GM18511 (cell line): ENCODE measurements at regions not wholly inside any gene's neighbourhood (a gene's known extent, or its start where the extent isn't known, plus 50 kb on each side); places are given as distances from the start of the nearest gene placed in this dataset.

Experiments
- ATAC-seq: cut with Tn5 transposase; IDR thresholded peaks from one replicate; pipeline ENCODE4 v1.9.1; 2021; ENCODE audit warnings: mild to moderate bottlenecking, moderate library complexity; ENCODE audit not compliant: unreplicated experiment

DNA sequence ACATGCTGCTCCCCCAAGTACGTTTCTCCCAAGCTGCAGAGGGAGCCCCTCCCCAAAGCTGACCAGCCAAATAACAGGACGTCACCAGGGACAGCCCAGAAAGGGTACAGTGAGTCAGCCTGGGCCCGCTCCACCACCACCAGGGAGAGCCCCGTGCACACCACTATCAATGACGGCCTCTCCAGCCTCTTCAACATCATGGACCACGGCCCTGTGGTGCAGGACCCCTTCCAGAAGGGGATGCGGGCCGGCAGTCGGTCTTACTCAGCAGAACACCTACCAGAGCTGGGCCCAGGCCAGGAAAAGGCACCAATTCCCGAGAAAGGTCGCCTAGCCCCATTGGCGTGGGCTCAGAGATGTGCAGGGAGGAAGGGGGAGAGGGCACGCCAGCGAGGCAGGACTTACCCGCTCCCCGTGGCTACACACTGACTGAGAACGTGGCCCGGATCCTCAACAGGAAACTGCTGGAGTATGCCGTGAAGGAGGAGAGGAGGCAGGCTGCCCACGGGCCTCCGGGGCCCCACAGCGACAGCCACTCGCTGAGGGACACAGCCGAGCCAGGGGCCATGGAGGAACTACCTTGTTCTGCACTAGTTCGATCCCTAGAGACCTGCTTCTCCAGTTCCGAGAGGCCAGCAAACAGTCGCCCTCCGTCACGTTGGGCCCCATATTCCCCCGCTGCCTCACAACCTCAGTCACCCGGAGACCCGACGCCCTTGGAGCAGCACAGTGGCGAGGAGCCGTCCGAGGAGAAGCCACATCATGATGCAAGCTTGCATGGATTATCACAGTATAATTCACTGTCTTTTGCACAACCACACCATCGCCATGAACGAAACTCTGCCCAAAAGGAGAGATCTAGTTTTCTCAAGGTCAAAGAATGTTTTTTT lies 815.9 kb upstream of the KLHL1 start:
- no peak for ATAC-seq

DNA sequence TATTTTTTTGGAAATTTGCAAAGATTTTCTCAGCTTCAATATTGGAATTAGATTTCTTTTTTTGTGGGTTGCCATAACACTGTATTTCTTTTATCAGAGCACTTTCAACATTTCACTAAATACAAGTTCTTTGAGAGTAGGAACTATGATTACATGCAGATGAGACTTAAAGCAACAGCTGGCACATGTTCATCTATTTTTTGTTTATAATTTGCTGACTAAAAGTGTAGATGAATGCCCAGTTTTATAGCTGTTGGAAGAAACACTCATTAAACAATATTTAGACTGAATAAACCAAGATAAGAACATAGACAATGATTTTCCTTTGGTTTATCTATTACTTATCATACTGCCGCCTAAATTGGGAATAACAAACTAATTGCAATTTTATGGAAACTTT lies 803.0 kb upstream of the KLHL1 start:
- ATAC-seq, result no peak

DNA sequence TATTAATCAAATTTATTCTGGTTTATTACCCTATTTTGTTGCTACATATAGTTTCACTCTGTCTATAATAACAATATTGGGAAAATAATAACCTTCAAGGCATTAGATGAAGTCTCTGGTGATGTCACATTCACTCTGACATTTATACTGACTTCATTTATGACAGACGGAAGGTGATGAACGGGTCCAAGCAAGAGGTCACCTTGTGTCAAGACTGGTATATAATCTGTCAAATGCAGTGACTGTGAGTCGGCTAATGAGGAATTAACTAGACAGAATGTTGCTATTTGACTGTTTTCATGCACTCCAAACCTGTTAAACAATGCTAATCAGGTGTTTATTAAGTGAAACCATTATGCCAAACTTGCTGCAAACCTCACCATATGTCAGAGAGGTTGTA lies 800.5 kb upstream of the KLHL1 start:
- ATAC-seq, result no peak

DNA sequence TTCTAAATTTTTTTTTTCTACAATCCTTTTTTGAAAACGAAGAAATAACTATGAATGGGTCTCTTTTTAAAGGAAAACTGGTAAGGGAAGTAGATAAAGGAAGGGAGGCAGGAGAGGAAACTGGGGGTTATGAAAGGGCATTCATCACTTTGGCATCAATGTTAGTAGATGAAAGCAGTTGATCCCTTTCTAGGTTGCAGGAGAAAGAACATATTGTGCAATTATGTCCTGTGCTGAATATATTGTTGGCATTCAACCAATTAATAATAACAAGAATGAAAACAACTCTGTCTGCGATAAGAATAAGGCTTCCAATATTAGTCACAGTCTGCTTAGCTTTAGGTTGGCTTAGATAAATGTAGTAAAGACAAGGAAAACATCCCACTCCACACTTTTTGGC lies 796.8 kb upstream of the KLHL1 start:
- no peak for ATAC-seq

DNA sequence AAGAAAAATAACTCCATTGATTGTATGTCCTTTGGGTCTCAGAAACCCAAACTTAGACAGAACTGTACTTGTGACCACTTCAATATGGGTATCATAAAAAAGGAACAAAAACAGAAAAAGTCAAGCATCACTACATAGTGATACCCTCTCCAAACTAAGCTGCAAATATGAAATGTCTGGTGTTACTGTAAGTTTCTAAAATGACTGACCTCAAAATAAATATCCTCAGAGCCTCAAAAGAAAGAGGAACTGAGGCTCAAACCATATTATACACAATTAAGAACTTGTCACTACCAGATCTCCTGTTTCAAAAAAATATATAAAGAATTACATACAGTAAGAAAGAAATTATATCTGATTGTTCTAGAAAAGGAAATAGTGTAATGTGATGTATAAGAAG lies 787.9 kb upstream of the KLHL1 start:
- no peak for ATAC-seq

DNA sequence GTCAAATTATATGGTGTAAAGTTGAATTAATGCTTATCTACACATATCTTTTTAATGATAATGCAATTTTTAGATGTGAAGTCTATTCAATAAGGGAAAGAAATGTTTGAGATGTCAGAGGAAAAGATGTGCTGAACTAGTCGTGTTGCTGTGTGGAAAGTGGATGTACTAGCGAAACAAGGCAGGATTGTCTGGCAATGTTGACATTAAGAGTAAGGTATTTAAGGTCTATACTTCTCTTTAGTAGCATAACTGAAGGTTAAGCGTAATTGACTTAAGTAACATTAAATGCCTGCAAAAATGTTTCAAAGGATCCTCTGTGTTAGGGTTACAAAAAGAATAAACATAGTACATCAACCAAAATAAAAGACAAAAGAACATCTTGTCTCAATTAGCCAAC lies 787.3 kb upstream of the KLHL1 start:
- no peak for ATAC-seq

DNA sequence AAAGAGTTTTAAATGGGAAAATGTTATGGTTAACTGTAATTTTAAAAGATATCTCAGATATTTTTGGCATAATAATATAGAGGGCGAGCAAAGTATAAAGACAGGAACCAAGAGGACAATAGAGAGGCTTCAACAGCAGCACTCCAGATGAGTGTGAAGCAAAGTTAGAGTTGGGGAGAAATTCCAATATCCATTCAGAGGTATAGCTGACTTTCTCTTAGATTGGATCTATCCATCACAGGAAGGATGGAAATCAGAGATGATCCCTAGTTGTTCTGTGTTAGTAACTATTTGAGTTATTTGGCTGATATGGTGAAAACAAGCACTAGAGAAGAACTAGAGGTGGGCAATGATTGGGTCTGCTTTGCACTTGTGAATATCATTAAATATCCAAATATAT lies 786.0 kb upstream of the KLHL1 start:
- no peak for ATAC-seq

DNA sequence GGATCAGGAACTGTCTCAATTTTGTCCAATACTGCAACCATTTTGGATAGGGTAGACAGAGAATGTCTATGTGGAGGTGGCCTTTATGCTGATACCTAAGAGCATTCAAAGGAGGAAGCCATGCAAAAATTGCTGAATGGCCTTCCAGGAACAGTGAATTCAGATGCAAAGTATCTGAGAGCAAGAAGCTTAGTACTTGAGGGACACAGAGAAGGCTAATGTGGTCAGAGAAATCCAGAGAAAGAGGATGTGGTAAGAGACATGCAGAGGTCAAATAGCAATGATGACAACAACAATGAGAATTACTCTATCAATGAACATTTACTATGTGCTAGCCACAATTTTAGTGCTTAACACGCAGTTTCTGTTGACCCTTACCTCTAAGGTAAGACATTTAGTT lies 785.6 kb upstream of the KLHL1 start:
- no peak for ATAC-seq

DNA sequence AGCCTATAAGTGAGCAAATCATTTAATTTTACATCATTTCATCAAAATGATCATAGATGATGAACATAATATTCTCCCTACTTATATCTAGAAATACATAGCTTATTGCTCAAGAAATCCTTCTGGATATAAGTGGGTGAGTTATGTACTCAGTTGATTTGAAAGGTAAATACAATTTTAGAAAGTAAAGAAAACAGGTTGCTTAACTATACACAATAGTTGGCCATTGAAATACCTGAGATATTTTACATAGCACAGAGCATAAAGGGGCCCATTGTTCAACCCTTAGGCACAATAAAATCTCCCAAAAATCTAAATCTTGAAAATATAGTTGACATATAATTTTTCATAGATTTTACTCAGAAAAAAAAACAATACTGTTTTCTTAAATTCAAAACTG lies 782.0 kb upstream of the KLHL1 start:
- ATAC-seq, result no peak

DNA sequence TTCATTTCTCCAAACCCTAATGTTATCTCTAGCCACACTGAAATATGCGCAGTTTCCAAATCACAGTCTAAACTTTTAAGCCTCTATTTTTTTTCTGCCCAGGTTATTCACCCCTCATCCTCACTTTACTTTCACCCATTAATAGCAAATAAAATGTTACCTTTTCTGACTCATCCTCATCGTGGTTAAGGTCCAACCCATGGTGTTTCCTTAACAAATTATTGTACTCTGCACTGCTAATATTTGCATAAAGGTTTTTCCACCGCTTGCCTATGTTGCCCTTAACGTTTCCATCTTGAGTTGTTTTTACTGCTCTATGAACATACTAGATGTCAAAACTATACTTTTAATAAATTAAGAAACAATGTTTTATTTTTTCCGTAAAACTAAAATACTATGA lies 780.9 kb upstream of the KLHL1 start:
- ATAC-seq, result no peak

DNA sequence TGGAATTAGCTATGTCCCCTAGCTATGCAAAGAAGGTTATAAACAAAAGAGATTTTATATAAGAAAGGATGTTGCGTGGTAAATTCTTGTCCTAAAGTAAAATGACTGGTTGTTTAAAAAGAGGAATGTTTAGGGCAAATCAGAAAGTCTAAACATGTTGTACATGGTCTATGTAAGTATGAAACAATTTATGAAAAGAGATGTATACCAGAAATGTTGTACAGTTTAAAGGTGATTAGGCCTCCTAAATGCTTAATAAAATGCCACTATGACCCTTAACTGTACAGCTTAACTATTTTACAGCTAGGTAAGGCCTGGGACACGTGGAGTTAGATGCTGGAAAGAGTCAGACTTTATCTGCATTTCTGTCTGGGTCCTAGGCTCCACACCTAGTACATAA lies 775.9 kb upstream of the KLHL1 start:
- ATAC-seq, result no peak

DNA sequence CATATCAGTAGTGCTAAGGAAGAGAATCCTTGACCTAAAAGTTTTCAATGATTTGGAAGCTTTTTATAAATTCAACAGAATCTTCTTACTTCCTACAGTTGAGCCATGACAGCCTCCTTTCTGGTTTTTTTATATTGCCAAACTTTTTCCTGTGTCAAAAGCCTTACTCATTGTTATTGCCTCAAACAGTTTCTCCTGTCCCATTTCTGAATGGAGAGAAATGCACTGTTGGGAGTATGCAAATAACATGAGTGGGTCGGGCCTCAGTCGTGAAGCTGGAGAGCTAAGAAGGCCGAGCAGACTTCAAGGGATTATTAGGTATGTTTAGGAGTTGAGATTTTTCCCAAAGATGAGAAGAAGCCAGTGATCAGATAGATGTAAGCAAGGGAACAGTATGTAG lies 766.4 kb upstream of the KLHL1 start:
- no peak for ATAC-seq

DNA sequence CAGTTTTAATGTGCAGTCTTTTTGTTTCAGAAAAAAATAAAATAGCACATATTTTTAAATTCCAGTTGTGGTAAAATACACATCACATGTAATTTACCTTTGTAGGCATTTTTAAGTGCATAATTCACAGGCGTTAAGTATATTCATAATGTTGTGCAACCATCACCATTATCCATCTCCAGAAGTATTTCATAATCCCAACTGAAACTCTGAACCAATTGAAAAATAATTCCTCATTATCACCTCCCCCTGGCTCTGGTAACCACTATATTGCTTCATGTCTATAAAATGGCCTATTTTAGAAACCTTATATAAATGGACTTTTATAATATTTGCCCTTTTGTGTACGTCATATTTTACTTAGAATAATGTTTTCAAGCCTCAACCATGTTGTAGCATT lies 756.5 kb upstream of the KLHL1 start:
- no peak for ATAC-seq

DNA sequence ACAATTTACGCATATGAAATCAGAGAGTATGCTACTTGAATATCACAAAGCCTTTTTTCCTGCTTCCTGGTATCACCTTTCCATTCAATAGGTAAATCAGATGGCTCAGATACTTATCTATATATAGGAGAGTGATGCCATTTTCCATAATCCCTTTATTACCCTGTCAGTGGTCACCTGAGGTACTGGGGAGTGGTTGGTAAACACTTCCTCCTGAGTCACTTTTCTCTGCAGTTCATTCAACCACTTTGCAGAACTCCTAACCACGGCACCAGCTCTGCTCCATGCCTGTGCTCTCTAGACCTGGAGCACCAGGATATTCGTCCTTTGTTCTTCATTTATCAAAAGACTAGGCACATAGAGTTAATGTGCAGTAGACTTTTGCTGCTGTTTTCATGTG lies 748.5 kb upstream of the KLHL1 start:
- no peak for ATAC-seq

DNA sequence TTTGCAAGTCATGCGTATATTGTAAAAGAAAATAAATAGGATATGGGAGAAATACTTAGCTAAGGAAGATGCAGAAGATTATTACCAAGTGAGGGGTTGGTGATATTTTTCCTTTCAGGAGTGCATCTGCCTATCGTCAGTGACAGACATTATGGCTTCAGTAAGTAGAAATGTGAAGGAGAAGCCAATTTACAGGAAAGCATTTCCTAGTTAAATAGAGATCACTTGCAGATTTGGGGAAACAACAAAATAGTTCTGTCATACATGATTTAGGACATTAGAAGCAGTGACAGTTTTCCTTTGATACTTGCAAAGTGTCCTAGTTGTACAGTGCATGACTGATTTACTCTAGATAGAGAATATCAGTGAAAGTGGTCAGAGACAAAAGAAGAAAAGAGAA lies 747.8 kb upstream of the KLHL1 start:
- no peak for ATAC-seq

DNA sequence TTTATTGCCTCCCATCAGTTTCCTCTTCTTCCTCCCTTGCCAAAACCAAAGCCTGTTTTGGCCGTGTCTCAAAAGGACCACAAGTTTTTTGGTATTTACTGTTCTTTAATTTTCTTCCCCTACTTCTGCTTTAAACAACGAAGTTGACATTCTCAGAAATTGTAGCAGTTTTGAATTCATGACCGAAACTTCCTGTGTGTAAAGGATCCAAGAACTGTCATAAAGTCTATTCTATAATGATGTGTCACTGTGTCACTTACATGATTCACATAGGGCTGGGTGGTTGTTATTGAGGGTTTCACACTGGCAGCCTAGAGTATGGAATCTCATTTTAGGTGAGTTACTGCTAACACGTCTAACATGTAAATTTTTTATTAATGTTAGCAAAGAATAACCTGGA lies 741.0 kb upstream of the KLHL1 start:
- ATAC-seq, result no peak

DNA sequence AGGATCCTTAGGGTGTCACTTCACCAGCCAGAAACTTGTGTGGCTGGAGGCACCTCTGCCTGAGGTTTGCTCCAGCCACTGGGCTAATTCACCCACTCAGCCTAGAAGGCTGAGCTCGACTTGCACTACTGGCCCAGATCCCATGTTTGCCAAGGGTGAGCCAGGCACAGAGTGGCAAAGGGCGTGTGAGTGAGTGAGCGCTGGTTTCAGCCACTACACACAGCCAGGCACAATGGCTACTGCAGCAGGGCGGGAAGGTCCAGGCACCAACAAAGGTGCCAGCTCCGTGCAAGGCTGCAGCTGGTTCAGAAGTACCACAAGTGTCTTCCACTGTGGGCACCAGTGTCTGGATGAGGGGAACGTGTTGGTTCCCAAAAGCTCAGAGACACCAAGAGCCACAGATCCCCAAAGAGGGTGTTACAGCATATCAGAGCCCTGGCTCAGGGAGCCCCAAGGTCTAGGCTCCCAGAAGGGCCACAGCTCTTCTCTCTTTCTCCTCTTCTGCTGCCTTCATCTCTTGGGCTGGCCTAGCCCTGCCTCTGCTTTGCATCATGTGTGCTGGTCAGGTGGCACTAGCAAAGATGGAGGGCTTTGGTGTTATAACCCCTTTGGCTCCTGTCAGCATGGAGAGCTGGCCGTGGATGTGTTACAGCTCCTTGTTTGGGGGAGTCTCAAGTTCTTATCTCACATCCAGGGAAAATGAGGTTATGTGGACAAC lies 736.3 kb upstream of the KLHL1 start:
- ATAC-seq, result no peak

DNA sequence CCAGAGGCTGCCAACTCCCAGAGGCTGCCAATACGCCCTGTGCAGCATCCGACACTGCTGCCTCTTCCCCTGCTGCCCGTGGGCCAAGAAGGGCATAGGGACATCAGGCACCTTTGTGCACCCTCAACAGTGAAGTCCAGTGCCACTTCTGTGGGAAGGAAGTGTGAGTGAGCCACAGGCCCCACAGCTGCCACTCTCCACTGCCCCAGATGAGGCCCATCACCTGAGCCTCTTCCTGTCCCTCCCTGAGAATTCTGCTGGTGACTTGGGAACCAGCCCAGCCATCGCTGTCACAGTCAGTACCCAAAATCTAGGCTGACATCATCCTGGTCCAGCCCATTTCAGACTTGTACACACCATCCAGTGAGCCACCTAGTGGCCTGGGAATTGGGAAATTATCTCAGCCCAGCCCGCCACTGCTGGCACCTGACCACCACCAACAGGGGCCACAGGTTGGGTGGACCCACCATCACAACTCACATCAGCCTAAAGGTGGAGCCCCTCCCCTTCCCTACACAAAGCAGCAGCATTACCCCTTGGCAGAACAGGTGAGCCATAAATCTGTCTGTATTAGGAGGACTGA lies 733.9 kb upstream of the KLHL1 start:
- no peak for ATAC-seq

DNA sequence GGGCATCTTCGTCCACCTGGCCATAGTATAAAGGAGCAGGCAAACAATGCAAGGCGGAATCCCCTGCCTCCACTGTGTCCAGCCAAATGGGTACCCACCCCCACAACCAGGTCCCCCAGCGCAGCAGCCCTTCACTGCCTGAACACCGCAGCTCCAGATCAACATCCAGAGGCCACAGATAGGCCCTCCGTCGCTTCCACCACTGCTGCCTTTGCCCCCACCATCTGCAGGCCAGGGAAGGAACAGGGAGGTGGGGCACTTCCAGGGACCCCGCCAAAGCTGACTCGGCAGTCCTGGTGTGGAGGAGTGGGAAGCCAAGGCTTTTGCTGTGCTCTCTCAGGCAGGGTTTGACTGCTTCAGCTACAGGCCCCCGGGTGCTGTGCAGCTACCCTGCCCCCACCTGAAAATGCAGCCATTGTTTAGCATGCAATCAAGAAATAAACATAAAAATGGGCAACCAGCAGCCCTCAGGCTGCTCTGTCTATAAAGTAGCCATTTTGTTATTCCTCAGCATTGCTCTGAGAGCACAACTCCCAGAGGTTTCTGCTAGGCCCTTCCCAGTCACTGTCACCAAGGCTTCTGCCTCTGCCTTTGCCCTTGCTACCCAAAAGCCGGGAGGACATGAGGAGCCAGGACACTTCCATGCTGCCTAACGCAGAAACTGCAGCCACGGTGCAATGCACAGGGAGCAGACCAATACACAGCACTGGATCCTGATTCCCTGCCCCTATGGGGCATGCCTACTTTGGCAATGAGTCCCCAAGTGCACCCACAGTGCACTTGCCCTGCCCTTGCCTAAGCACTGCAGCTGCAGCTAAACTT lies 733.2 kb upstream of the KLHL1 start:
- no peak for ATAC-seq

DNA sequence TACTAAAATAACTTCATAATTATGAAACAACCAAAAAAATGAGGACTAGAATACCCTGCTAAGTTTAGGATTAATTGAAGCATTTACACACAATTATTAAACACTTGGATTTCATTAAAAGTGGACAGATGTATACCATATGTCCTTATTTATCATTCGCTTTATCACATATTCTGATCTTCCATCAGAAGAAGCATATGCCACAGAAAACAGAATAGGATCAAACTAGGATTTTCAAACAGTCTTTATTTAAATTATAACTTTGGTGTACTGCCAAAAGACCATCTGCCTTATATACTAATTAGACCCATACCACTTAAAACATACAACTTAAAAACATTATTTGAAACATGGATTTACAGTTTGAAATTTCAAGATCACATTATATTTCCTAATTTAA lies 727.1 kb upstream of the KLHL1 start:
- ATAC-seq, result no peak

DNA sequence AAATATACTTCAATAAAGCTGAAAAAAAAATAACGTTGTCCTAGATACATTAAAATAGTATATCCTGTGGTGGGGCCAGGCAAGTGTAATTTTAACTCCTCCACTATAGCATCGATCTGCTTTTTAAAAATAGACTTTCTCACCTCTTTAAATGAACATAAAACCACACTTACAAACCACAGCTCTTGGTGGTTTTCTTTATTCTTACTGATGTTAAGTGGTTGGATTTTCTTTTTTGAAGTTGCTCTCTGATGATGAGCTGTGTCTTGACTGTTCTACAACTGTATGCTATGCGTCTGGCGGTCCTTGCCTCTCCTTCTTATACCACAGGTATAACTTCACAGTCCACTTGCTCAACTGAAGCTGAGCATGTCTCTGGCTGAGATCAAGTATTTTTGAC lies 721.5 kb upstream of the KLHL1 start:
- ATAC-seq, result no peak
